Left lung (tissue), 4 donors: ENCODE measurements at regions not wholly inside any gene's neighbourhood (a gene's known extent, or its start where the extent isn't known, plus 50 kb on each side); places are given as distances from the start of the nearest gene placed in this dataset.
A peak's percentile ranks its signal among the peaks of the same experiment; 100 is the strongest.

Source experiments
- ATAC-seq: fragments of 200-7000 bp; cut with Tn5 transposase; one replicate; pipeline ENCODE4 v1.9.1; 2020; ENCODE audit warnings: moderate library complexity
- DNase-seq, 4 donors: peaks; one replicate each; pipeline ENCODE4 v3.0.0-alpha.2; 2013 to 2020
- H3K27ac ChIP-seq, 2 donors: fragments of 200-600 bp; sonication (generic) in 1 of 2; one replicate each; pipeline versions ENCODE4 v1.5.0 to v1.8.0; 2020 to 2021
- H3K27me3 ChIP-seq, 2 donors: fragments of 200-600 bp; sonication (generic) in 1 of 2; one replicate each; pipeline versions ENCODE4 v1.5.0 to v1.8.0; 2020 to 2021
- H3K36me3 ChIP-seq, 2 donors: fragments of 200-600 bp; sonication (generic) in 1 of 2; one replicate each; pipeline versions ENCODE4 v1.5.0 to v1.8.0; 2020 to 2021
- H3K4me1 ChIP-seq, 2 donors: fragments of 200-600 bp; one replicate each; pipeline ENCODE4 v1.8.0; 2021
- H3K4me3 ChIP-seq, 2 donors: fragments of 200-600 bp; sonication (generic) in 1 of 2; one replicate each; pipeline versions ENCODE4 v1.5.0 to v1.8.0; 2020 to 2021; ENCODE audit warnings: mild to moderate bottlenecking in 1 of 2
- H3K9me3 ChIP-seq, 2 donors: fragments of 200-600 bp; sonication (generic) in 1 of 2; one replicate each; pipeline versions ENCODE4 v1.5.0 to v1.8.0; 2020 to 2021
- CTCF ChIP-seq, 2 donors: fragments of 200-600 bp; sonication (generic) in 1 of 2; IDR thresholded peaks; one replicate each; pipeline versions ENCODE4 v1.5.0 to v1.8.0; 2021; ENCODE audit warnings: antibody characterized with exemption in 2 of 2
- intact Hi-C, 2 donors: fragments of 100-400 bp; cut with DNase I; formaldehyde crosslinking; loops; one replicate each; pipeline versions ENCODE4 v1.11.2 to v1.14.2; 2022
- donor health status: DM: no; HTN: yes; CAD: no.
- donor health status: DM: no; HTN: no; CAD: no.

- Histone ChIP-seq H3K36me3 (no peaks in the 10 kb centered on the region), H3K4me1 (no peaks in the 10 kb centered on the region), H3K9me3 (no peaks in the 10 kb centered on the region), H3K27me3 (no peaks in the 10 kb centered on the region), H3K4me3 (no peak overlapping the region), H3K27ac (no peak overlapping the region)
- ATAC-seq: no peak
- intact Hi-C loops: no loop called here
- TF ChIP-seq CTCF (IDR thresholded peaks at IDR 0.05): no peak
- peak in 1 of 4 donors; percentile 40 for DNase-seq
Measured at GRCh38 chr6:148287623-148288333, 54.9 kb upstream of the SASH1 start.

GRCh38 chr6:148288541-148288940 is 54.1 kb upstream of the SASH1 start:
- Histone ChIP-seq H3K4me3 (no peak overlapping the region), H3K9me3 (no peaks in the 10 kb centered on the region), H3K27ac (no peak overlapping the region), H3K4me1 (no peaks in the 10 kb centered on the region), H3K27me3 (no peaks in the 10 kb centered on the region), H3K36me3 (no peaks in the 10 kb centered on the region)
- DNase-seq (no peak), ATAC-seq (no peak)
- TF ChIP-seq CTCF (IDR thresholded peaks at IDR 0.05): no peak
- intact Hi-C loops: no loop called here

DNA sequence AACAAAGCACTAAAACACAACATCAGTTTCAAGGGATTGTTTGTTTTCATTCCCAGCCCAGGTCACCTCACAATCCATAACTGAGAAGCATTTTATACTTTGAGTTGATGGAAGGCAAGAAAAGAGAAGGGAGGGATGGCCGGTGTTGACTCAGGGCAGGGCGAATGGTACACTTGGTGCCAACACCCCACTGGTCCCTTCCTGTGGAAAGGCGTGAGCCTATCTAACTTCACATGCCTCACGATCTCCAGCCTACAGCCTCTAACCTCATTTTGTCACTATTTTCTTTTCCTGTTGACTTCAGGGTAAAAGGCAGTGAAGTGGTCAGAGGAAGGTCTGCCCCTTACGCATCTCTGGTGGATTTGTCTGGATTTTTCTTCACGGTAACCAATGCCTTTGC is 53.5 kb upstream of the SASH1 start:
- Histone ChIP-seq H3K9me3 (no peaks in the 10 kb centered on the region), H3K27me3 (no peaks in the 10 kb centered on the region), H3K36me3 (no peaks in the 10 kb centered on the region), H3K4me1 (no peaks in the 10 kb centered on the region), H3K27ac (no peak overlapping the region), H3K4me3 (no peak overlapping the region)
- intact Hi-C loops: no loop called here
- ATAC-seq: no peak
- TF ChIP-seq CTCF (IDR thresholded peaks at IDR 0.05): no peak
- DNase-seq: no peak

DNA sequence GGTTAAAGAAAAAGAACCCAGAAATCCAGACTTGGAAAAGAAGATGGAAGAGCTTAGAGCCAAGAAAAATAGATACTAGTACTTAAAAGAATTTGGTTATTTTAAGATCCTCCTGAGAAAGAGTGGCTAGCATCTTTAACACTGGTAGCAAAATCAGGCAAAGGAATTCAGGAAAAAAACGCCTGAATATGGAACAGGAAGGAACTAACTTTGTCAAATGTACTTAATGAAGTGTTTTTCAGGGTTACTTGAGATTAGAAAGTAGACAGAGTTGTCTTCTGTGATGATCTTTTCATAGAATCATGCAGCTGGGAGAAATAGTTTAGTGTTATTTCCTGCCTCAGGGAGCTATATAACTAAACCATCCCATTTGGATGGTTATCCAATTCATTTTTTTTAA is 50.8 kb upstream of the SASH1 start:
- ATAC-seq (no peak), DNase-seq (no peak)
- no peak for TF ChIP-seq CTCF (IDR thresholded peaks at IDR 0.05)
- H3K9me3 ChIP-seq: no peaks in the 10 kb centered on the region
- H3K27me3 ChIP-seq: no peaks in the 10 kb centered on the region
- intact Hi-C loops: no loop called here
- no peaks in the 10 kb centered on the region for H3K36me3 ChIP-seq
- no peak overlapping the region for H3K27ac ChIP-seq
- no peaks in the 10 kb centered on the region for H3K4me1 ChIP-seq
- no peak overlapping the region for H3K4me3 ChIP-seq
